Activated B cell treated with CpG ODN at 0.5 μM for 24 hours (primary cell): ENCODE measurements at regions not wholly inside any gene's neighbourhood (a gene's known extent, or its start where the extent isn't known, plus 50 kb on each side); places are given as distances from the start of the nearest gene placed in this dataset.

Source experiments
- ATAC-seq: fragments of 200-7000 bp; cut with Tn5 transposase; one replicate; pipeline ENCODE4 v1.10.0; 2021; ENCODE audit warnings: low read depth, mild to moderate bottlenecking, moderate library complexity
- CTCF ChIA-PET: fragments of 350-600 bp; sonication (Branson Sonifier 250); formaldehyde crosslinking; loops from one replicate; lab custom pipeline; 2021; ENCODE audit warnings: antibody characterized with exemption; lab: Charles Lee
- POLR2A ChIA-PET: fragments of 350-600 bp; sonication (Branson Sonifier 250); formaldehyde crosslinking; loops from one replicate; lab custom pipeline; 2021; ENCODE audit warnings: antibody characterized with exemption; lab: Charles Lee
- DNase-seq: peaks from one replicate; pipeline ENCODE4 v3.0.0; 2022
- H3K27ac Mint-ChIP-seq: one replicate; pipeline ENCODE4 v1.8.0; 2020; ENCODE audit warnings: mixed read lengths
- H3K27me3 Mint-ChIP-seq: one replicate; pipeline ENCODE4 v1.8.0; 2021; ENCODE audit warnings: mixed read lengths
- H3K36me3 Mint-ChIP-seq: one replicate; pipeline ENCODE4 v1.8.0; 2021; ENCODE audit warnings: low read depth, mixed read lengths
- H3K4me1 Mint-ChIP-seq: one replicate; pipeline ENCODE4 v1.8.0; 2021; ENCODE audit warnings: mixed read lengths
- H3K4me3 Mint-ChIP-seq: one replicate; pipeline ENCODE4 v1.8.0; 2020; ENCODE audit warnings: mild to moderate bottlenecking, mixed read lengths
- H3K9me3 Mint-ChIP-seq: one replicate; pipeline ENCODE4 v1.8.0; 2020; ENCODE audit warnings: mixed read lengths
- CTCF ChIP-seq: fragments of 200-600 bp; IDR thresholded peaks from one replicate; pipeline ENCODE4 v1.8.0; 2022; ENCODE audit warnings: antibody characterized with exemption, mild to moderate bottlenecking
- intact Hi-C: fragments of 100-400 bp; cut with micrococcal nuclease; formaldehyde crosslinking; loops from one replicate; pipeline ENCODE4 v1.15.1; 2024

GRCh38 chr18:42261731-42262130, 306.7 kb downstream of the PIK3C3 start:
- Mint-ChIP-seq H3K27me3 (no peaks in the 10 kb centered on the region), H3K36me3 (no peaks in the 10 kb centered on the region), H3K27ac (no peak overlapping the region), H3K9me3 (no peaks in the 10 kb centered on the region), H3K4me1 (no peaks in the 10 kb centered on the region), H3K4me3 (no peak overlapping the region)
- intact Hi-C loops = no loop called here
- no peak for ATAC-seq
- no peak for DNase-seq
- TF ChIP-seq CTCF = no peak
- ChIA-PET POLR2A (no interaction called here), CTCF (no interaction called here)

GRCh38 chr18:42264497-42264896, 309.5 kb downstream of the PIK3C3 start:
- no peaks in the 10 kb centered on the region for H3K27me3 Mint-ChIP-seq
- no peak for TF ChIP-seq CTCF
- ATAC-seq = no peak
- no peaks in the 10 kb centered on the region for H3K36me3 Mint-ChIP-seq
- CTCF ChIA-PET = no interaction called here
- POLR2A ChIA-PET = no interaction called here
- no peak for DNase-seq
- H3K9me3 Mint-ChIP-seq = no peaks in the 10 kb centered on the region
- H3K4me3 Mint-ChIP-seq = no peak overlapping the region
- H3K4me1 Mint-ChIP-seq = no peaks in the 10 kb centered on the region
- H3K27ac Mint-ChIP-seq = no peak overlapping the region
- intact Hi-C loops = no loop called here

GRCh38 chr18:42268186-42268725, 313.2 kb downstream of the PIK3C3 start:
- intact Hi-C loops = no loop called here
- H3K36me3 Mint-ChIP-seq = no peaks in the 10 kb centered on the region
- ATAC-seq (no peak), DNase-seq (no peak)
- no peaks in the 10 kb centered on the region for H3K9me3 Mint-ChIP-seq
- TF ChIP-seq CTCF = no peak
- CTCF ChIA-PET = no interaction called here
- H3K4me3 Mint-ChIP-seq = no peak overlapping the region
- H3K27me3 Mint-ChIP-seq = no peaks in the 10 kb centered on the region
- no peak overlapping the region for H3K27ac Mint-ChIP-seq
- no peaks in the 10 kb centered on the region for H3K4me1 Mint-ChIP-seq
- POLR2A ChIA-PET = no interaction called here

- intact Hi-C loops = no loop called here
- TF ChIP-seq CTCF = no peak
- no peaks in the 10 kb centered on the region for H3K27me3 Mint-ChIP-seq
Observed at GRCh38 chr18:42268798-42269197, 313.8 kb downstream of the PIK3C3 start.

GRCh38 chr18:42271647-42272414, 316.8 kb downstream of the PIK3C3 start:
- ATAC-seq = no peak
- DNase-seq = no peak
- POLR2A ChIA-PET = no interaction called here
- H3K4me1 Mint-ChIP-seq = no peaks in the 10 kb centered on the region
- CTCF ChIA-PET = interaction anchor here (1.0 to 2.4 kb wide), 2 partner anchors 27 to 158 kb away, joined by 3 to 9 read pairs; no protein-coding TSS in a partner anchor
- H3K9me3 Mint-ChIP-seq = no peaks in the 10 kb centered on the region
- no peaks in the 10 kb centered on the region for H3K36me3 Mint-ChIP-seq
- H3K27me3 Mint-ChIP-seq = no peaks in the 10 kb centered on the region
- intact Hi-C loops = no loop called here
- H3K27ac Mint-ChIP-seq = no peak overlapping the region
- TF ChIP-seq CTCF = no peak
- H3K4me3 Mint-ChIP-seq = no peak overlapping the region

More at GRCh38 chr18:42268798-42269197, 313.8 kb downstream of the PIK3C3 start:
- Mint-ChIP-seq H3K4me1 (no peaks in the 10 kb centered on the region), H3K4me3 (no peak overlapping the region), H3K27ac (no peak overlapping the region), H3K36me3 (no peaks in the 10 kb centered on the region), H3K9me3 (no peaks in the 10 kb centered on the region)
- DNase-seq = no peak
- POLR2A ChIA-PET = no interaction called here
- CTCF ChIA-PET = no interaction called here
- no peak for ATAC-seq
